HG02970 (cell line): ENCODE measurements at regions not wholly inside any gene's neighbourhood (a gene's known extent, or its start where the extent isn't known, plus 50 kb on each side); places are given as distances from the start of the nearest gene placed in this dataset.

Source experiments
- ATAC-seq: cut with Tn5 transposase; IDR thresholded peaks from one replicate; pipeline ENCODE4 v1.9.1; 2021; ENCODE audit warnings: mild to moderate bottlenecking, moderate library complexity, moderate number of reproducible peaks; ENCODE audit not compliant: unreplicated experiment, low FRiP score

GRCh38 chr2:146893500-146894041 is 951.3 kb upstream of the ACVR2A start:
- no peak for ATAC-seq

GRCh38 chr2:146890491-146890890 is 954.3 kb upstream of the ACVR2A start:
- ATAC-seq, result no peak

- no peak for ATAC-seq
Measured at GRCh38 chr2:146879882-146880281, 964.9 kb upstream of the ACVR2A start.

- no peak for ATAC-seq
Measured at GRCh38 chr2:146874260-146874658, 970.6 kb upstream of the ACVR2A start.

- no peak for ATAC-seq
Measured at GRCh38 chr2:146873646-146874259, 971.1 kb upstream of the ACVR2A start.

- no peak for ATAC-seq
Measured at GRCh38 chr2:146873056-146873455, 971.8 kb upstream of the ACVR2A start.

- no peak for ATAC-seq
Measured at GRCh38 chr2:146870691-146871090, 974.1 kb upstream of the ACVR2A start.

GRCh38 chr2:146869328-146869727 is 975.5 kb upstream of the ACVR2A start:
- ATAC-seq, result no peak

- no peak for ATAC-seq
Measured at GRCh38 chr2:146868051-146868450, 976.8 kb upstream of the ACVR2A start.

GRCh38 chr2:146867477-146867986 is 977.3 kb upstream of the ACVR2A start:
- ATAC-seq, result no peak

GRCh38 chr2:146853741-146854444 is 990.9 kb upstream of the ACVR2A start:
- ATAC-seq, result no peak

- ATAC-seq, result no peak
Measured at GRCh38 chr2:146852661-146853060, 992.2 kb upstream of the ACVR2A start.

- no peak for ATAC-seq
Measured at GRCh38 chr2:146850746-146851145, 994.1 kb upstream of the ACVR2A start.

GRCh38 chr2:146847846-146848245 is 997.0 kb upstream of the ACVR2A start:
- no peak for ATAC-seq

- no peak for ATAC-seq
Measured at GRCh38 chr2:146844226-146844990, 1000.4 kb upstream of the ACVR2A start.

GRCh38 chr2:146837857-146838256 is 1007.0 kb upstream of the ACVR2A start:
- ATAC-seq, result no peak

GRCh38 chr2:146826388-146826787 is 1018.4 kb upstream of the ACVR2A start:
- ATAC-seq, result no peak

GRCh38 chr2:146821836-146822316 is 1023.0 kb upstream of the ACVR2A start:
- ATAC-seq, result no peak

GRCh38 chr2:146820672-146821071 is 1024.2 kb upstream of the ACVR2A start:
- ATAC-seq, result no peak

- ATAC-seq, result no peak
Measured at GRCh38 chr2:146818122-146818521, 1026.7 kb upstream of the ACVR2A start.

GRCh38 chr2:146817613-146818012 is 1027.2 kb upstream of the ACVR2A start:
- ATAC-seq, result no peak
